SK-N-SH (cell line): ENCODE measurements at regions not wholly inside any gene's neighbourhood (a gene's known extent, or its start where the extent isn't known, plus 50 kb on each side); places are given as distances from the start of the nearest gene placed in this dataset.

Experiments used
- CTCF ChIA-PET: fragments of 300-600, 350-600 bp; formaldehyde crosslinking; extraction: SDS; loops from one replicate; lab custom pipeline; 2021; lab: Yijun Ruan, JAX
- POLR2A ChIA-PET: fragments of 350-600 bp; sonication (Branson Sonifier 250); formaldehyde crosslinking; extraction: SDS; loops from one replicate; lab custom pipeline; 2020; ENCODE audit warnings: antibody characterized with exemption, inconsistent platforms; lab: Yijun Ruan, JAX
- DNase-seq: peaks from one replicate; pipeline ENCODE4 v3.0.0; 2012
- H2AFZ ChIP-seq: fragments of 200-600 bp; sonication (generic); 2 replicates; pipeline ENCODE4 v1.8.1; 2016; ENCODE audit warnings: antibody characterized with exemption, mild to moderate bottlenecking, low read depth
- H3F3A ChIP-seq: fragments of 200-600 bp; sonication (generic); replicated peaks from 2 replicates; pipeline ENCODE3; 2016; ENCODE audit warnings: antibody characterized with exemption, mild to moderate bottlenecking; ENCODE audit not compliant: insufficient read depth
- H3K27ac ChIP-seq, 2 experiments: fragments of 200-500 bp in 1 of 2; fragments of 200-600 bp in 1 of 2; sonication (Bioruptor generic) in 1 of 2; sonication (generic), shearing (Covaris generic) in 1 of 2; 2 replicates each; pipeline versions ENCODE4 v1.5.1 to v1.6.1; 2014 to 2016; ENCODE audit warnings: low read depth in 2 of 2, inconsistent platforms in 1 of 2, low read length in 1 of 2, mild to moderate bottlenecking in 1 of 2, mixed read lengths in 1 of 2
- H3K27me3 ChIP-seq: fragments of 200-600 bp; sonication (generic), shearing (Covaris generic); 2 replicates; pipeline ENCODE4 v1.6.1; 2016; ENCODE audit warnings: mixed run types; ENCODE audit not compliant: insufficient read depth
- H3K36me3 ChIP-seq, 2 experiments: fragments of 200-500 bp in 1 of 2; fragments of 200-600 bp in 1 of 2; sonication (Bioruptor generic) in 1 of 2; sonication (generic) in 1 of 2; replicated peaks in 1 of 2; 2 replicates each; pipeline versions ENCODE3 to v1.5.1; 2014 to 2016; ENCODE audit warnings: low read length in 1 of 2, mild to moderate bottlenecking in 1 of 2; ENCODE audit not compliant: insufficient read depth in 2 of 2, control insufficient read depth in 1 of 2
- H3K4me1 ChIP-seq, 2 experiments: fragments of 200-500 bp in 1 of 2; fragments of 200-600 bp in 1 of 2; sonication (Bioruptor generic) in 1 of 2; sonication (generic), shearing (Covaris generic) in 1 of 2; 2 replicates each; pipeline versions ENCODE4 v1.5.1 to v1.6.1; 2014 to 2016; ENCODE audit warnings: low read depth in 1 of 2, low read length in 1 of 2, mixed run types in 1 of 2; ENCODE audit not compliant: insufficient read depth in 2 of 2, control insufficient read depth in 1 of 2
- H3K4me2 ChIP-seq: fragments of 200-600 bp; sonication (generic), shearing (Covaris generic); 2 replicates; pipeline ENCODE4 v1.6.1; 2017; ENCODE audit warnings: mixed run types
- H3K4me3 ChIP-seq, 2 experiments: fragments of 200-500 bp in 1 of 2; fragments of 200-600 bp in 1 of 2; sonication (Bioruptor generic) in 1 of 2; sonication (generic), shearing (Covaris generic) in 1 of 2; 2 replicates each; pipeline versions ENCODE4 v1.5.1 to v1.8.1; 2014 to 2016; ENCODE audit warnings: low read depth in 2 of 2, inconsistent platforms in 1 of 2, low read length in 1 of 2, mild to moderate bottlenecking in 1 of 2, mixed read lengths in 1 of 2, moderate library complexity in 1 of 2
- H3K79me2 ChIP-seq: fragments of 200-600 bp; sonication (generic); 2 replicates; pipeline ENCODE4 v1.8.1; 2017; ENCODE audit warnings: mild to moderate bottlenecking; ENCODE audit not compliant: insufficient read depth
- H3K9ac ChIP-seq: fragments of 200-600 bp; sonication (generic); 2 replicates; pipeline ENCODE4 v1.6.1; 2017; ENCODE audit warnings: mixed run types
- H3K9me2 ChIP-seq: fragments of 200-600 bp; sonication (generic); 2 replicates; pipeline ENCODE4 v1.6.1; 2017; ENCODE audit warnings: mixed run types
- H3K9me3 ChIP-seq: fragments of 200-600 bp; sonication (generic); 2 replicates; pipeline ENCODE4 v1.6.1; 2017; ENCODE audit warnings: mixed run types, mild to moderate bottlenecking, moderate library complexity
- H4K20me1 ChIP-seq: fragments of 200-600 bp; sonication (generic); 2 replicates; pipeline ENCODE4 v1.6.1; 2017; ENCODE audit warnings: mild to moderate bottlenecking, mixed run types; ENCODE audit not compliant: insufficient read depth
- ELF1 ChIP-seq: IDR thresholded peaks from 2 replicates; pipeline ENCODE4 v1.4.0; 2012
- EP300 ChIP-seq, 2 experiments: IDR thresholded peaks; 2 replicates each; pipeline versions ENCODE4 v1.4.0 to v1.6.1; 2012; ENCODE audit warnings: borderline replicate concordance in 1 of 2, low read depth in 1 of 2, low read length in 1 of 2
- EZH2phosphoT487 ChIP-seq: fragments of 200-600 bp; sonication (generic); IDR thresholded peaks from 2 replicates; pipeline ENCODE4 v1.6.1; 2017; ENCODE audit warnings: low read depth, mixed run types, mild to moderate bottlenecking, antibody characterized with exemption, moderate library complexity, borderline replicate concordance
- FOXJ3 ChIP-seq: sonication (generic); formaldehyde crosslinking; IDR thresholded peaks from 2 replicates; pipeline ENCODE4 v1.5.1; 2020; ENCODE audit warnings: mild to moderate bottlenecking, missing genetic modification reagents
- FOXM1 ChIP-seq: IDR thresholded peaks from 2 replicates; pipeline ENCODE4 v1.4.0; 2012; ENCODE audit warnings: low read depth, mild to moderate bottlenecking
- GATA2 ChIP-seq: sonication (generic); formaldehyde crosslinking; IDR thresholded peaks from 2 replicates; pipeline ENCODE4 v1.5.0; 2020; ENCODE audit warnings: mild to moderate bottlenecking, missing genetic modification reagents
- MEF2A ChIP-seq: IDR thresholded peaks from 2 replicates; pipeline ENCODE4 v1.4.0; 2012; ENCODE audit warnings: low read depth, borderline replicate concordance
- MXI1 ChIP-seq: IDR thresholded peaks from 2 replicates; pipeline ENCODE4 v1.6.1; 2012; ENCODE audit warnings: mild to moderate bottlenecking, low read depth, low read length, improper control_type of control experiment
- NFIC ChIP-seq: IDR thresholded peaks from 2 replicates; pipeline ENCODE4 v1.4.0; 2012; ENCODE audit warnings: borderline replicate concordance
- NRF1 ChIP-seq: IDR thresholded peaks from 2 replicates; pipeline ENCODE4 v1.6.1; 2012; ENCODE audit warnings: low read depth, mild to moderate bottlenecking, low read length
- POLR2AphosphoS5 ChIP-seq: IDR thresholded peaks from 2 replicates; pipeline ENCODE4 v1.6.1; 2012; ENCODE audit warnings: low read depth, low read length
- RAD21 ChIP-seq: IDR thresholded peaks from 2 replicates; pipeline ENCODE4 v1.6.1; 2012; ENCODE audit warnings: mild to moderate bottlenecking, low read length
- RCOR1 ChIP-seq: fragments of 150-350 bp; IDR thresholded peaks from 2 replicates; pipeline ENCODE4 v1.6.1; 2017; ENCODE audit warnings: antibody characterized with exemption, low read length
- RFX5 ChIP-seq: IDR thresholded peaks from 2 replicates; pipeline ENCODE4 v1.6.1; 2012; ENCODE audit warnings: mild to moderate bottlenecking, improper control_type of control experiment, low read length
- RXRA ChIP-seq: IDR thresholded peaks from 2 replicates; pipeline ENCODE4 v1.4.0; 2012; ENCODE audit warnings: low read depth, mild to moderate bottlenecking, borderline replicate concordance
- TAF1 ChIP-seq: IDR thresholded peaks from 2 replicates; pipeline ENCODE4 v1.6.1; 2012; ENCODE audit warnings: low read depth, mild to moderate bottlenecking, low read length, moderate library complexity, borderline replicate concordance
- TCF12 ChIP-seq: IDR thresholded peaks from 2 replicates; pipeline ENCODE4 v1.4.0; 2012
- YY1 ChIP-seq: IDR thresholded peaks from 2 replicates; pipeline ENCODE4 v1.4.0; 2012; ENCODE audit warnings: low read depth, mild to moderate bottlenecking
- WGBS: methylation state at CpG from one replicate; pipeline ENCODE4 v1.1.6; 2017; ENCODE audit warnings: low lambda C conversion rate; 5-methylcytosine and 5-hydroxymethylcytosine counted together
- TF ChIP-seq, protein P1 (sequence below): IDR thresholded peaks from 2 replicates; pipeline ENCODE4 v1.4.0; 2012; ENCODE audit warnings: low read depth
- TF ChIP-seq, protein P2 (sequence below): fragments of 150-350 bp; IDR thresholded peaks from 2 replicates; pipeline ENCODE4 v1.6.1; 2017; ENCODE audit warnings: antibody characterized with exemption, low read length, low read depth, borderline replicate concordance
- TF ChIP-seq, protein P3 (sequence below): fragments of 150-350 bp; IDR thresholded peaks from 2 replicates; pipeline ENCODE4 v1.6.1; 2016; ENCODE audit warnings: mild to moderate bottlenecking, low read depth, low read length
- TF ChIP-seq, protein P4 (sequence below): IDR thresholded peaks from 2 replicates; pipeline ENCODE4 v1.4.0; 2012; ENCODE audit warnings: low read depth, borderline replicate concordance
- TF ChIP-seq, protein P5 (sequence below): IDR thresholded peaks from 2 replicates; pipeline ENCODE4 v1.6.1; 2012; ENCODE audit warnings: mild to moderate bottlenecking, low read depth, low read length, moderate library complexity

DNA sequence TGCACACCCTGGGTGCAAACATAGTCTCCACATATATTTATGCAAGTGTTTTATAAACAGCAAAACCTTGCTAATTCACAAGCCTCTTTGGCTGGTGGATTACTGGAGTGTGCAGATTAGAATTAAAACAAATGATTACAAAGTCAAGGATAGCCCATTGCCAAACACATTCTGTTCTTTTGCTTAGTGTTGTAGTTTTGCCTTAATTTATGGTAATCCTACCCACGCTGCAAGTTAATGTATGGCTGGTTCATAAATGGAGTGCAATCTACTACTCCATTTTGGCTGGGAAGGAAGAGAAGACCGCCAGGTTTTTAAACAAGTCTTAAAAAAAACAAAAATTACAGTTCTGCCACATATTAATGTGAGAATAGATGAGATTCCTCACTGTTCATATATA is 883.1 kb upstream of the KLHL29 start:
- TF ChIP-seq EP300 (IDR thresholded peaks at IDR 0.05; ENCODE audit: borderline replicate concordance in 1 of 2, low read depth in 1 of 2, low read length in 1 of 2) (no peak), NFIC (no peak), RCOR1 (no peak), FOXJ3 (no peak), ELF1 (no peak), FOXM1 (no peak), MEF2A (no peak), GATA2 (CRISPR knock-in tag) (no peak), TCF12 (no peak), RXRA (no peak), EZH2phosphoT487 (no peak), MXI1 (no peak), NRF1 (no peak), RFX5 (no peak), YY1 (no peak)
- TF ChIP-seq, protein P1, sequence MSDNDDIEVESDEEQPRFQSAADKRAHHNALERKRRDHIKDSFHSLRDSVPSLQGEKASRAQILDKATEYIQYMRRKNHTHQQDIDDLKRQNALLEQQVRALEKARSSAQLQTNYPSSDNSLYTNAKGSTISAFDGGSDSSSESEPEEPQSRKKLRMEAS, result no peak
- TF ChIP-seq, protein P2, sequence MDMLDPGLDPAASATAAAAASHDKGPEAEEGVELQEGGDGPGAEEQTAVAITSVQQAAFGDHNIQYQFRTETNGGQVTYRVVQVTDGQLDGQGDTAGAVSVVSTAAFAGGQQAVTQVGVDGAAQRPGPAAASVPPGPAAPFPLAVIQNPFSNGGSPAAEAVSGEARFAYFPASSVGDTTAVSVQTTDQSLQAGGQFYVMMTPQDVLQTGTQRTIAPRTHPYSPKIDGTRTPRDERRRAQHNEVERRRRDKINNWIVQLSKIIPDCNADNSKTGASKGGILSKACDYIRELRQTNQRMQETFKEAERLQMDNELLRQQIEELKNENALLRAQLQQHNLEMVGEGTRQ, result no peak
- TF ChIP-seq, protein P3, sequence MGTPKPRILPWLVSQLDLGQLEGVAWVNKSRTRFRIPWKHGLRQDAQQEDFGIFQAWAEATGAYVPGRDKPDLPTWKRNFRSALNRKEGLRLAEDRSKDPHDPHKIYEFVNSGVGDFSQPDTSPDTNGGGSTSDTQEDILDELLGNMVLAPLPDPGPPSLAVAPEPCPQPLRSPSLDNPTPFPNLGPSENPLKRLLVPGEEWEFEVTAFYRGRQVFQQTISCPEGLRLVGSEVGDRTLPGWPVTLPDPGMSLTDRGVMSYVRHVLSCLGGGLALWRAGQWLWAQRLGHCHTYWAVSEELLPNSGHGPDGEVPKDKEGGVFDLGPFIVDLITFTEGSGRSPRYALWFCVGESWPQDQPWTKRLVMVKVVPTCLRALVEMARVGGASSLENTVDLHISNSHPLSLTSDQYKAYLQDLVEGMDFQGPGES, result no peak
- ChIA-PET CTCF (no interaction called here), POLR2A (no interaction called here)
- Histone ChIP-seq H3F3A (no peaks in the 10 kb centered on the region), H3K4me1 (no peaks in the 10 kb centered on the region), H3K27me3 (no peaks in the 10 kb centered on the region), H3K9me3 (no peaks in the 10 kb centered on the region), H3K4me2 (no peak overlapping the region), H3K9me2 (no peaks in the 10 kb centered on the region), H3K27ac (no peak overlapping the region), H4K20me1 (no peaks in the 10 kb centered on the region), H2AFZ (no peak overlapping the region), H3K36me3 (no peaks in the 10 kb centered on the region), H3K4me3 (no peak overlapping the region), H3K79me2 (no peaks in the 10 kb centered on the region), H3K9ac (no peak overlapping the region)
- no peak for DNase-seq
- WGBS, result 18% methylated on average over 2 of the region's 2 CpGs

DNA sequence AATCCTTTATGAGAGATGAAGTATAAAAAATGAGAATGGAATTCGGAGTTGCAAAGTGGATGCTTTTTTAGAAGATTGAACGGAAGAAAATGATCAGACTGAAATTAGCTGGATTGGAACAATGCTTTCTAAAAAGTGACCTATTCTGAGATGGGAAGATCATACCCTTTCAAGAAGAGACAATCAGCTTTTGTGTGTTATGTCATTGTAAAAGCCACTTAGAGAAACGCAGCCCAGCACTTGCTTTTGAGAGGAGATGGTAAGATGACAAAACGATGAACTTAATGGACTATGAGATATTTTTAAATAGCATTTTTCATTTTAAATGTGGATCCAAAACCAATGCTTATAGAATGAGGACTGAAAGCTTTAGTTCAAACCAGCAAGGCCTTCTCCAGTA is 871.4 kb upstream of the KLHL29 start:
- ChIA-PET CTCF (no interaction called here), POLR2A (interaction anchor here (0.6 kb wide), 1 partner anchor 41 kb away, joined by 3 read pairs; no protein-coding TSS in a partner anchor)
- TF ChIP-seq GATA2 (CRISPR knock-in tag), result no peak
- no peak for TF ChIP-seq EP300 (IDR thresholded peaks at IDR 0.05; ENCODE audit: borderline replicate concordance in 1 of 2, low read depth in 1 of 2, low read length in 1 of 2)
- no peak for TF ChIP-seq NFIC
- TF ChIP-seq RAD21, result no peak
- no peak for TF ChIP-seq POLR2AphosphoS5
- TF ChIP-seq, protein P4, sequence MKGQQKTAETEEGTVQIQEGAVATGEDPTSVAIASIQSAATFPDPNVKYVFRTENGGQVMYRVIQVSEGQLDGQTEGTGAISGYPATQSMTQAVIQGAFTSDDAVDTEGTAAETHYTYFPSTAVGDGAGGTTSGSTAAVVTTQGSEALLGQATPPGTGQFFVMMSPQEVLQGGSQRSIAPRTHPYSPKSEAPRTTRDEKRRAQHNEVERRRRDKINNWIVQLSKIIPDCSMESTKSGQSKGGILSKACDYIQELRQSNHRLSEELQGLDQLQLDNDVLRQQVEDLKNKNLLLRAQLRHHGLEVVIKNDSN, result no peak
- no peak for TF ChIP-seq RCOR1
- TF ChIP-seq RFX5, result no peak
- TF ChIP-seq, protein P5, sequence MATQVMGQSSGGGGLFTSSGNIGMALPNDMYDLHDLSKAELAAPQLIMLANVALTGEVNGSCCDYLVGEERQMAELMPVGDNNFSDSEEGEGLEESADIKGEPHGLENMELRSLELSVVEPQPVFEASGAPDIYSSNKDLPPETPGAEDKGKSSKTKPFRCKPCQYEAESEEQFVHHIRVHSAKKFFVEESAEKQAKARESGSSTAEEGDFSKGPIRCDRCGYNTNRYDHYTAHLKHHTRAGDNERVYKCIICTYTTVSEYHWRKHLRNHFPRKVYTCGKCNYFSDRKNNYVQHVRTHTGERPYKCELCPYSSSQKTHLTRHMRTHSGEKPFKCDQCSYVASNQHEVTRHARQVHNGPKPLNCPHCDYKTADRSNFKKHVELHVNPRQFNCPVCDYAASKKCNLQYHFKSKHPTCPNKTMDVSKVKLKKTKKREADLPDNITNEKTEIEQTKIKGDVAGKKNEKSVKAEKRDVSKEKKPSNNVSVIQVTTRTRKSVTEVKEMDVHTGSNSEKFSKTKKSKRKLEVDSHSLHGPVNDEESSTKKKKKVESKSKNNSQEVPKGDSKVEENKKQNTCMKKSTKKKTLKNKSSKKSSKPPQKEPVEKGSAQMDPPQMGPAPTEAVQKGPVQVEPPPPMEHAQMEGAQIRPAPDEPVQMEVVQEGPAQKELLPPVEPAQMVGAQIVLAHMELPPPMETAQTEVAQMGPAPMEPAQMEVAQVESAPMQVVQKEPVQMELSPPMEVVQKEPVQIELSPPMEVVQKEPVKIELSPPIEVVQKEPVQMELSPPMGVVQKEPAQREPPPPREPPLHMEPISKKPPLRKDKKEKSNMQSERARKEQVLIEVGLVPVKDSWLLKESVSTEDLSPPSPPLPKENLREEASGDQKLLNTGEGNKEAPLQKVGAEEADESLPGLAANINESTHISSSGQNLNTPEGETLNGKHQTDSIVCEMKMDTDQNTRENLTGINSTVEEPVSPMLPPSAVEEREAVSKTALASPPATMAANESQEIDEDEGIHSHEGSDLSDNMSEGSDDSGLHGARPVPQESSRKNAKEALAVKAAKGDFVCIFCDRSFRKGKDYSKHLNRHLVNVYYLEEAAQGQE, result no peak
- no peak for TF ChIP-seq TAF1
- TF ChIP-seq, protein P2, result no peak
- Histone ChIP-seq H3K4me3 (no peak overlapping the region), H3F3A (no peaks in the 10 kb centered on the region), H2AFZ (no peak overlapping the region), H3K27me3 (no peaks in the 10 kb centered on the region), H3K9ac (no peak overlapping the region), H3K9me2 (no peaks in the 10 kb centered on the region), H3K27ac (no peak overlapping the region), H3K79me2 (no peaks in the 10 kb centered on the region), H3K4me2 (no peak overlapping the region), H3K9me3 (no peaks in the 10 kb centered on the region), H4K20me1 (no peaks in the 10 kb centered on the region), H3K36me3 (no peaks in the 10 kb centered on the region), H3K4me1 (no peaks in the 10 kb centered on the region)
- 17% methylated on average over 4 of the region's 4 CpGs for WGBS
- no peak for DNase-seq
